ENCODE measurements at regions not wholly inside any gene's neighbourhood (a gene's known extent, or its start where the extent isn't known, plus 50 kb on each side); places are given as distances from the start of the nearest gene placed in this dataset.
"Not testable (repeated sequence)": the region's sequence is repeated elsewhere in the genome, so short reads cannot be mapped to it uniquely, and the experiment has no call there.

- Mint-ChIP-seq H3K4me3 (no peak overlapping the region), H3K27me3 (no peaks in the 10 kb centered on the region), H3K36me3 (no peaks in the 10 kb centered on the region), H3K9me3 (peaks cover 4% of the 10 kb centered on the region), H3K4me1 (ENCODE audit: low read depth) (no peaks in the 10 kb centered on the region), H3K27ac (no peak overlapping the region)
- ChIA-PET CTCF (no interaction called here), POLR2A (no interaction called here)
- intact Hi-C loops (cut with micrococcal nuclease): no loop called here
- no peak for DNase-seq
Measured at GRCh38 chr7:19522486-19522885, 186.4 kb downstream of the POLR1F start.

GRCh38 chr7:19520392-19520791 is 188.4 kb downstream of the POLR1F start:
- H3K9me3 Mint-ChIP-seq: peaks cover 5% of the 10 kb centered on the region
- no peaks in the 10 kb centered on the region for H3K27me3 Mint-ChIP-seq
- no peak overlapping the region for H3K27ac Mint-ChIP-seq
- POLR2A ChIA-PET: no interaction called here
- no peaks in the 10 kb centered on the region for H3K4me1 Mint-ChIP-seq (ENCODE audit: low read depth)
- DNase-seq: no peak
- no peaks in the 10 kb centered on the region for H3K36me3 Mint-ChIP-seq
- CTCF ChIA-PET: no interaction called here
- intact Hi-C loops (cut with micrococcal nuclease): no loop called here
- H3K4me3 Mint-ChIP-seq: no peak overlapping the region

GRCh38 chr7:19519443-19520021 is 189.3 kb downstream of the POLR1F start:
- no peak overlapping the region for H3K4me3 Mint-ChIP-seq
- no peaks in the 10 kb centered on the region for H3K27me3 Mint-ChIP-seq
- peaks cover 5% of the 10 kb centered on the region for H3K9me3 Mint-ChIP-seq
- intact Hi-C loops (cut with micrococcal nuclease): no loop called here
- no peaks in the 10 kb centered on the region for H3K4me1 Mint-ChIP-seq (ENCODE audit: low read depth)
- POLR2A ChIA-PET: no interaction called here
- no peak overlapping the region for H3K27ac Mint-ChIP-seq
- no peaks in the 10 kb centered on the region for H3K36me3 Mint-ChIP-seq
- CTCF ChIA-PET: no interaction called here
- DNase-seq: no peak

- H3K9me3 Mint-ChIP-seq; H3K27ac Mint-ChIP-seq; intact Hi-C loops (cut with micrococcal nuclease); DNase-seq; H3K4me3 Mint-ChIP-seq; H3K27me3 Mint-ChIP-seq; CTCF ChIA-PET; POLR2A ChIA-PET; H3K4me1 Mint-ChIP-seq (ENCODE audit: low read depth); H3K36me3 Mint-ChIP-seq: not testable (repeated sequence)
Measured at GRCh38 chr7:19517546-19517945, 191.3 kb downstream of the POLR1F start.

- Mint-ChIP-seq H3K27me3 (no peaks in the 10 kb centered on the region), H3K27ac (no peak overlapping the region), H3K4me3 (no peak overlapping the region), H3K9me3 (no peaks in the 10 kb centered on the region), H3K4me1 (ENCODE audit: low read depth) (no peaks in the 10 kb centered on the region), H3K36me3 (no peaks in the 10 kb centered on the region)
- intact Hi-C loops (cut with micrococcal nuclease): no loop called here
- no peak for DNase-seq
- POLR2A ChIA-PET: no interaction called here
- CTCF ChIA-PET: no interaction called here
Measured at GRCh38 chr7:19508821-19509220, 200.0 kb downstream of the POLR1F start.

GRCh38 chr7:19508124-19508523 is 200.7 kb downstream of the POLR1F start:
- no peaks in the 10 kb centered on the region for H3K4me1 Mint-ChIP-seq (ENCODE audit: low read depth)
- ChIA-PET POLR2A (no interaction called here), CTCF (no interaction called here)
- intact Hi-C loops (cut with micrococcal nuclease): no loop called here
- H3K36me3 Mint-ChIP-seq: no peaks in the 10 kb centered on the region
- no peak overlapping the region for H3K4me3 Mint-ChIP-seq
- H3K9me3 Mint-ChIP-seq: no peaks in the 10 kb centered on the region
- no peak for DNase-seq
- no peaks in the 10 kb centered on the region for H3K27me3 Mint-ChIP-seq
- H3K27ac Mint-ChIP-seq: no peak overlapping the region

GRCh38 chr7:19491821-19492452 is 216.9 kb downstream of the POLR1F start:
- Mint-ChIP-seq H3K36me3 (no peaks in the 10 kb centered on the region), H3K27me3 (no peaks in the 10 kb centered on the region), H3K4me3 (no peak overlapping the region), H3K4me1 (ENCODE audit: low read depth) (no peaks in the 10 kb centered on the region), H3K9me3 (no peaks in the 10 kb centered on the region), H3K27ac (no peak overlapping the region)
- DNase-seq: no peak
- ChIA-PET POLR2A (no interaction called here), CTCF (interaction anchor here (0.7 to 0.9 kb wide), 2 partner anchors 1143 to 1220 kb away, joined by 3 to 4 read pairs; no protein-coding TSS in a partner anchor)
- intact Hi-C loops (cut with micrococcal nuclease): no loop called here

- Mint-ChIP-seq H3K4me1 (ENCODE audit: low read depth) (no peaks in the 10 kb centered on the region), H3K27ac (no peak overlapping the region), H3K27me3 (no peaks in the 10 kb centered on the region), H3K9me3 (no peaks in the 10 kb centered on the region), H3K4me3 (no peak overlapping the region), H3K36me3 (no peaks in the 10 kb centered on the region)
- POLR2A ChIA-PET: no interaction called here
- DNase-seq: no peak
- CTCF ChIA-PET: interaction anchor here (0.9 kb wide), 1 partner anchor 1142 kb away, joined by 3 read pairs; no protein-coding TSS in a partner anchor
- intact Hi-C loops (cut with micrococcal nuclease): no loop called here
Measured at GRCh38 chr7:19491371-19491770, 217.5 kb downstream of the POLR1F start.

- Mint-ChIP-seq H3K4me1 (ENCODE audit: low read depth) (no peaks in the 10 kb centered on the region), H3K27me3 (no peaks in the 10 kb centered on the region), H3K27ac (no peak overlapping the region), H3K4me3 (no peak overlapping the region), H3K9me3 (no peaks in the 10 kb centered on the region), H3K36me3 (no peaks in the 10 kb centered on the region)
- intact Hi-C loops (cut with micrococcal nuclease): no loop called here
- no peak for DNase-seq
- CTCF ChIA-PET: no interaction called here
- POLR2A ChIA-PET: no interaction called here
Measured at GRCh38 chr7:19489162-19489820, 219.5 kb downstream of the POLR1F start.

GRCh38 chr7:19488056-19488455 is 220.8 kb downstream of the POLR1F start:
- Mint-ChIP-seq H3K9me3 (no peaks in the 10 kb centered on the region), H3K4me1 (ENCODE audit: low read depth) (no peaks in the 10 kb centered on the region), H3K27ac (no peak overlapping the region), H3K27me3 (no peaks in the 10 kb centered on the region), H3K36me3 (no peaks in the 10 kb centered on the region), H3K4me3 (no peak overlapping the region)
- ChIA-PET CTCF (no interaction called here), POLR2A (no interaction called here)
- intact Hi-C loops (cut with micrococcal nuclease): no loop called here
- no peak for DNase-seq

GRCh38 chr7:19482628-19483027 is 226.2 kb downstream of the POLR1F start:
- intact Hi-C loops (cut with micrococcal nuclease): no loop called here
- CTCF ChIA-PET: no interaction called here
- H3K27me3 Mint-ChIP-seq: no peaks in the 10 kb centered on the region

GRCh38 chr7:19480383-19480782 is 228.5 kb downstream of the POLR1F start:
- no peak for DNase-seq
- no peak overlapping the region for H3K4me3 Mint-ChIP-seq
- no peak overlapping the region for H3K27ac Mint-ChIP-seq
- H3K4me1 Mint-ChIP-seq (ENCODE audit: low read depth): no peaks in the 10 kb centered on the region
- no peaks in the 10 kb centered on the region for H3K36me3 Mint-ChIP-seq
- H3K27me3 Mint-ChIP-seq: no peaks in the 10 kb centered on the region
- peaks cover 2% of the 10 kb centered on the region for H3K9me3 Mint-ChIP-seq
- ChIA-PET CTCF (no interaction called here), POLR2A (no interaction called here)
- intact Hi-C loops (cut with micrococcal nuclease): no loop called here

More at GRCh38 chr7:19482628-19483027, 226.2 kb downstream of the POLR1F start:
- Mint-ChIP-seq H3K9me3 (peaks cover 2% of the 10 kb centered on the region), H3K4me3 (no peak overlapping the region), H3K4me1 (ENCODE audit: low read depth) (no peaks in the 10 kb centered on the region), H3K36me3 (no peaks in the 10 kb centered on the region), H3K27ac (no peak overlapping the region)
- DNase-seq: no peak
- POLR2A ChIA-PET: no interaction called here

- Mint-ChIP-seq H3K27me3 (no peaks in the 10 kb centered on the region), H3K27ac (no peak overlapping the region), H3K36me3 (no peaks in the 10 kb centered on the region), H3K9me3 (no peaks in the 10 kb centered on the region), H3K4me3 (no peak overlapping the region), H3K4me1 (ENCODE audit: low read depth) (no peaks in the 10 kb centered on the region)
- no peak for DNase-seq
- intact Hi-C loops (cut with micrococcal nuclease): no loop called here
- ChIA-PET POLR2A (no interaction called here), CTCF (no interaction called here)
Measured at GRCh38 chr7:19470031-19470430, 238.8 kb downstream of the POLR1F start.

Measured in activated CD4-positive, alpha-beta memory T cell treated with anti-CD3 and anti-CD28 coated beads for 36 hours (primary cell).